Testis (tissue), 2 donors: ENCODE measurements at regions not wholly inside any gene's neighbourhood (a gene's known extent, or its start where the extent isn't known, plus 50 kb on each side); places are given as distances from the start of the nearest gene placed in this dataset.
A peak's percentile ranks its signal among the peaks of the same experiment; 100 is the strongest.

ENCODE experiments used
- DNase-seq: peaks from one replicate; pipeline ENCODE4 v3.0.0-alpha.2; 2019
- H3K27ac ChIP-seq, 2 donors: fragments of 200-600 bp; sonication (generic); one replicate each; pipeline ENCODE4 v1.5.1; 2019
- H3K27me3 ChIP-seq: fragments of 200-600 bp; sonication (generic); one replicate; pipeline ENCODE4 v1.5.1; 2019
- H3K36me3 ChIP-seq: fragments of 200-600 bp; sonication (generic); one replicate; pipeline ENCODE4 v1.5.1; 2017; ENCODE audit warnings: low read depth; ENCODE audit errors: missing control alignments
- H3K4me1 ChIP-seq: fragments of 200-600 bp; sonication (generic); one replicate; pipeline ENCODE4 v1.5.1; 2019
- H3K4me3 ChIP-seq, 2 donors: fragments of 200-600 bp; sonication (generic); one replicate each; pipeline ENCODE4 v1.5.1; 2017 to 2019
- H3K9me3 ChIP-seq: fragments of 200-600 bp; sonication (generic); one replicate; pipeline ENCODE4 v1.5.1; 2017
- CTCF ChIP-seq, 3 experiments: fragments of 450-650 bp in 2 of 3; fragments of 200-600 bp in 1 of 3; sonication (generic) in 1 of 3; IDR thresholded peaks; one replicate each; pipeline ENCODE4 v1.5.1; 2016 to 2019; ENCODE audit warnings: antibody characterized with exemption in 3 of 3, mild to moderate bottlenecking in 2 of 3, moderate library complexity in 1 of 3
- POLR2A ChIP-seq: fragments of 450-650 bp; IDR thresholded peaks from one replicate; pipeline ENCODE4 v1.6.1; 2017; ENCODE audit warnings: antibody characterized with exemption, mild to moderate bottlenecking, moderate library complexity
- WGBS, 2 donors: methylation state at CpG; one replicate each; pipeline ENCODE4 v1.1.5; 2018; 5-methylcytosine and 5-hydroxymethylcytosine counted together
- intact Hi-C: fragments of 100-400 bp; cut with DNase I; formaldehyde crosslinking; loops from one replicate; pipeline ENCODE4 v1.15.1; 2023; ENCODE audit warnings: low total_unique reads

- H3K4me1 ChIP-seq, result no peaks in the 10 kb centered on the region
- intact Hi-C loops, result no loop called here
- H3K9me3 ChIP-seq, result no peaks in the 10 kb centered on the region
- TF ChIP-seq POLR2A (no peak), CTCF (IDR thresholded peaks at IDR 0.05) (no peak)
- 87 to 94% methylated on average over 2 of the region's 2 CpGs for WGBS, 2 donors
- H3K27ac ChIP-seq, result no peak overlapping the region
- no peaks in the 10 kb centered on the region for H3K36me3 ChIP-seq
- DNase-seq, result no peak
- no peak overlapping the region for H3K4me3 ChIP-seq
- H3K27me3 ChIP-seq, result no peaks in the 10 kb centered on the region
These were observed 233.8 kb upstream of the KCND2 start for GRCh38 chr7:120039138-120039537.

GRCh38 chr7:120041798-120042197, 231.2 kb upstream of the KCND2 start:
- DNase-seq, result no peak
- intact Hi-C loops, result no loop called here
- H3K27me3 ChIP-seq, result no peaks in the 10 kb centered on the region
- no peaks in the 10 kb centered on the region for H3K4me1 ChIP-seq
- no peaks in the 10 kb centered on the region for H3K9me3 ChIP-seq
- TF ChIP-seq POLR2A (no peak), CTCF (IDR thresholded peaks at IDR 0.05) (no peak)
- H3K4me3 ChIP-seq, result no peak overlapping the region
- no peaks in the 10 kb centered on the region for H3K36me3 ChIP-seq
- no peak overlapping the region for H3K27ac ChIP-seq

- no peak overlapping the region for H3K4me3 ChIP-seq
- H3K27ac ChIP-seq, result no peak overlapping the region
- 59 to 72% methylated on average over 2 of the region's 2 CpGs for WGBS, 2 donors
- H3K4me1 ChIP-seq, result no peaks in the 10 kb centered on the region
- no peaks in the 10 kb centered on the region for H3K27me3 ChIP-seq
- TF ChIP-seq POLR2A, result no peak
- no peaks in the 10 kb centered on the region for H3K36me3 ChIP-seq
- no peaks in the 10 kb centered on the region for H3K9me3 ChIP-seq
- DNase-seq, result no peak
- intact Hi-C loops, result no loop called here
These were observed 229.7 kb upstream of the KCND2 start for GRCh38 chr7:120043250-120043649.

- peak overlapping the region in 1 of 2 donors; percentile 3 for H3K27ac ChIP-seq
- H3K9me3 ChIP-seq, result no peaks in the 10 kb centered on the region
- DNase-seq, result peak; percentile 66
- H3K4me3 ChIP-seq, result no peak overlapping the region
- intact Hi-C loops, result no loop called here
- peaks cover 5% of the 10 kb centered on the region for H3K4me1 ChIP-seq
- no peaks in the 10 kb centered on the region for H3K36me3 ChIP-seq
- WGBS, 2 donors, result 30 to 44% methylated on average over 9 of the region's 9 CpGs
- no peaks in the 10 kb centered on the region for H3K27me3 ChIP-seq
- TF ChIP-seq CTCF (IDR thresholded peaks at IDR 0.05) (no peak), POLR2A (no peak)
These were observed 220.0 kb upstream of the KCND2 start for GRCh38 chr7:120052884-120053382.

GRCh38 chr7:120053390-120053961, 219.5 kb upstream of the KCND2 start:
- Histone ChIP-seq H3K4me3 (no peak overlapping the region), H3K27me3 (no peaks in the 10 kb centered on the region), H3K36me3 (no peaks in the 10 kb centered on the region), H3K27ac (peak overlapping the region in 1 of 2 donors; percentile 3), H3K4me1 (peaks cover 5% of the 10 kb centered on the region), H3K9me3 (no peaks in the 10 kb centered on the region)
- DNase-seq, result no peak
- 52 to 55% methylated on average over 5 of the region's 5 CpGs for WGBS, 2 donors
- intact Hi-C loops, result no loop called here
- TF ChIP-seq CTCF (IDR thresholded peaks at IDR 0.05) (no peak), POLR2A (no peak)
